GM21447 (cell line): ENCODE measurements at regions not wholly inside any gene's neighbourhood (a gene's known extent, or its start where the extent isn't known, plus 50 kb on each side); places are given as distances from the start of the nearest gene placed in this dataset.

ENCODE experiments used
- ATAC-seq: cut with Tn5 transposase; IDR thresholded peaks from one replicate; pipeline ENCODE4 v1.9.1; 2021; ENCODE audit not compliant: unreplicated experiment

GRCh38 chr1:232260045-232260444, 369.9 kb downstream of the SIPA1L2 start:
- no peak for ATAC-seq

GRCh38 chr1:232259333-232259732, 370.6 kb downstream of the SIPA1L2 start:
- no peak for ATAC-seq

- no peak for ATAC-seq
Observed at GRCh38 chr1:232252546-232253118, 377.3 kb downstream of the SIPA1L2 start.

GRCh38 chr1:232250838-232251237, 379.1 kb downstream of the SIPA1L2 start:
- no peak for ATAC-seq

GRCh38 chr1:232249861-232250777, 379.8 kb downstream of the SIPA1L2 start:
- no peak for ATAC-seq

GRCh38 chr1:232249339-232249738, 380.6 kb downstream of the SIPA1L2 start:
- ATAC-seq: no peak

GRCh38 chr1:232248276-232248820, 381.6 kb downstream of the SIPA1L2 start:
- ATAC-seq: no peak

GRCh38 chr1:232247669-232248068, 382.3 kb downstream of the SIPA1L2 start:
- ATAC-seq: no peak

- ATAC-seq: no peak
Observed at GRCh38 chr1:232244426-232244825, 385.5 kb downstream of the SIPA1L2 start.

GRCh38 chr1:232239998-232240397, 389.9 kb downstream of the SIPA1L2 start:
- ATAC-seq: no peak

- no peak for ATAC-seq
Observed at GRCh38 chr1:232239522-232239921, 390.4 kb downstream of the SIPA1L2 start.

- ATAC-seq: no peak
Observed at GRCh38 chr1:232238009-232238408, 391.9 kb downstream of the SIPA1L2 start.

GRCh38 chr1:232227306-232227705, 402.6 kb downstream of the SIPA1L2 start:
- no peak for ATAC-seq

- no peak for ATAC-seq
Observed at GRCh38 chr1:232226197-232226712, 403.7 kb downstream of the SIPA1L2 start.

- no peak for ATAC-seq
Observed at GRCh38 chr1:232225336-232226131, 404.4 kb downstream of the SIPA1L2 start.

GRCh38 chr1:232223887-232224286, 406.0 kb downstream of the SIPA1L2 start:
- no peak for ATAC-seq

- ATAC-seq: no peak
Observed at GRCh38 chr1:232223183-232223708, 406.7 kb downstream of the SIPA1L2 start.

GRCh38 chr1:232222614-232223013, 407.3 kb downstream of the SIPA1L2 start:
- ATAC-seq: no peak

GRCh38 chr1:232221802-232222499, 408.0 kb downstream of the SIPA1L2 start:
- ATAC-seq: no peak
